SK-N-MC (cell line): ENCODE measurements at regions not wholly inside any gene's neighbourhood (a gene's known extent, or its start where the extent isn't known, plus 50 kb on each side); places are given as distances from the start of the nearest gene placed in this dataset.

Source experiments
- EZH2 ChIP-seq: fragments of 200-600 bp; sonication (generic); IDR thresholded peaks from one replicate; pipeline ENCODE4 v1.6.1; 2017; ENCODE audit warnings: antibody characterized with exemption
- FOXP2 ChIP-seq: optimal IDR thresholded peaks from 2 replicates; pipeline ENCODE3; 2011; ENCODE audit warnings: mild to moderate bottlenecking, moderate library complexity; ENCODE audit not compliant: insufficient read depth; ENCODE audit errors: extremely low read length, control extremely low read depth
- POLR2AphosphoS5 ChIP-seq: IDR thresholded peaks from 2 replicates; pipeline ENCODE4 v1.6.1; 2012; ENCODE audit warnings: mild to moderate bottlenecking, low read depth, low read length, borderline replicate concordance

DNA sequence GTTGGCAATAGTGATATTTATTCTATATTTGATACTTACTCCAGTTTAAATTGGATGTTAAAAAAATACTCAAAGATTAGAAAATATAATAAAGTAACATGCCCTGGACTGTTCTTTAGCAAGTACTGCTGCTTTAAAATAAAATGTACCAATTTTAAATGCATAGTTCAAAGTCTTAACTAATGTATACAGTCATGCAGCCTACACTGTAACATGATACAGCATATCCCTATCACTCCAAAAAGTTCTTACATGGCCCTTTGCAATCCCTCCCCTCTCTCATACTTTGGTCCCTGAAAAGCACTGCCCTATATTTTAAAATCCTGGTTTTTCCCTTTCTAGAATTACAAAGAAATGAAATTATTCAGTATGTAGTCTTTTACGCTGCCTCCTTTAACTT lies 726.6 kb downstream of the LTN1 start:
- TF ChIP-seq POLR2AphosphoS5 (no peak), EZH2 (no peak), FOXP2 (no peak)
